ENCODE measurements at regions not wholly inside any gene's neighbourhood (a gene's known extent, or its start where the extent isn't known, plus 50 kb on each side); places are given as distances from the start of the nearest gene placed in this dataset.

DNA sequence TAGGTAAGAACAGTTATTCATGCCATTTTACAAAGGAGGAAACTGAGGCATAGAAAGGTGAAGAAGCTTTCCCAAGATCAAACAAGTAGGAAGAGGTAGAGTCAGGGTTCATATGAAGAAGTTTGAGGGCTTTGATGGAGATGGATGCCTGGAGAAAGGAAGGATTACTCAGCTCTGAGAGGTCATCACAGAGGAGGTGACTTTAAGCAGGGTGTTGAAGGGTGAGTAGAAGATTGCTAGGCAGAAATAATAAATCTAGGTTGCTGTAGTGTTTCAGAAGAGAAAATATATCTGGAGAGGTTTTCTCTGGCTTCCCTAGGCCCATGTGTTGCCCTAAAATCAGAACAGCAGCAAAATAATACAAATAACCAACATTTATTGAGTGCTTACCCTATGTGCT is 196.3 kb downstream of the PALM2AKAP2 start:
- no peaks in the 10 kb centered on the region for H3K9me3 ChIP-seq (ENCODE audit: insufficient read depth, low read length)
- DNase-seq (ENCODE audit: low read depth, low spot score), result no peak
- TF ChIP-seq ZNF274 (IDR thresholded peaks at IDR 0.05; ENCODE audit: low read depth, low read length) (no peak), SUZ12 (IDR thresholded peaks at IDR 0.05; ENCODE audit: extremely low read depth, insufficient read depth, insufficient read length) (no peak), YY1 (IDR thresholded peaks at IDR 0.05; ENCODE audit: insufficient read depth, insufficient read length) (no peak)
- H3K4me1 ChIP-seq (ENCODE audit: insufficient read depth, insufficient read length), result no peaks in the 10 kb centered on the region
- H3K9ac ChIP-seq (ENCODE audit: insufficient read length, low read depth), result no peak overlapping the region
- peaks cover 20% of the 10 kb centered on the region for H3K36me3 ChIP-seq (ENCODE audit: insufficient read depth, insufficient read length, low read length)
- H3K4me3 ChIP-seq (ENCODE audit: insufficient read length, low read depth), result no peak overlapping the region
- H3K27me3 ChIP-seq (ENCODE audit: insufficient read depth, insufficient read length), result no peaks in the 10 kb centered on the region

DNA sequence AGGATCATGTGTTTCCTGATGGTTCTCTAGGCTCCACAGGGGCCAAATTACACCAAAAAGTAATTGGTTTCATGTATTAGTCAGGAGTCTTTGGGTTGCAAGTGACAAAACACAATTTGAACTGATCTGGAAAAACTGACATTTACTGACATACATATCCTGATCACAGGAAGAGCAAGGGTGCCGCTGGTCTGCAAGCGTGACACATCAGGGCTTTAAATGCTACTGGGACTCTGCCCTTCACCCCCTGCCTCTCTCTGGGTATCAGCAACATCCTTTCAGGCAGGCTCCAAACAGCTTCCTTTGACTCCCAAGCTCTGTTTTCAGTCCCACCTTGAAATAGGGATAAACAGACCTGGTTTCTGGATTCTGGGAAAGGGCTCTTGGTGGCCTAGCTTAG is 197.5 kb downstream of the PALM2AKAP2 start:
- Histone ChIP-seq H3K4me3 (ENCODE audit: insufficient read length, low read depth) (no peak overlapping the region), H3K9ac (ENCODE audit: insufficient read length, low read depth) (no peak overlapping the region), H3K36me3 (ENCODE audit: insufficient read depth, insufficient read length, low read length) (peaks cover 13% of the 10 kb centered on the region), H3K9me3 (ENCODE audit: insufficient read depth, low read length) (no peaks in the 10 kb centered on the region), H3K27me3 (ENCODE audit: insufficient read depth, insufficient read length) (no peaks in the 10 kb centered on the region), H3K4me1 (ENCODE audit: insufficient read depth, insufficient read length) (no peaks in the 10 kb centered on the region)
- TF ChIP-seq YY1 (IDR thresholded peaks at IDR 0.05; ENCODE audit: insufficient read depth, insufficient read length) (no peak), SUZ12 (IDR thresholded peaks at IDR 0.05; ENCODE audit: extremely low read depth, insufficient read depth, insufficient read length) (no peak), ZNF274 (IDR thresholded peaks at IDR 0.05; ENCODE audit: low read depth, low read length) (no peak)
- no peak for DNase-seq (ENCODE audit: low read depth, low spot score)

DNA sequence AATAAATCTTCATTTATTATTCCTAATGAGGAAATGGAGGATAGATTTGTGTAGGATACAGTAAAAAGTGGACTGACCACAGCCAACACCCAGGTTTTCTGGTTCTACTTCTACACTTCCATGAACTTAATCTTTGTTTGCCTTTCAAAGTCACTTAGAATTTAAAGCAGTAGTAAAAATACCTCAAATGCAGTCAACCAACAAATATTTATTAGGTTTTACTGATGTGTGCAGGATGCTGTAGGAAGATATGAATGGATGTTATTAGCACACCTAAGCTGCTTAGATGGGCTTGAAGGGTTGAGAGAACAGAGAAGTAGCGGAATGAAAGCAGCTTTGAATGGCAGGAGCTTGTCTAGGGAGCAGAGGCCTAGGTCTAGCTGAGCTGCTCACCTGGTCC is 201.1 kb downstream of the PALM2AKAP2 start:
- Histone ChIP-seq H3K36me3 (ENCODE audit: insufficient read depth, insufficient read length, low read length) (no peaks in the 10 kb centered on the region), H3K4me1 (ENCODE audit: insufficient read depth, insufficient read length) (no peaks in the 10 kb centered on the region), H3K9ac (ENCODE audit: insufficient read length, low read depth) (no peak overlapping the region), H3K4me3 (ENCODE audit: insufficient read length, low read depth) (no peak overlapping the region), H3K27me3 (ENCODE audit: insufficient read depth, insufficient read length) (no peaks in the 10 kb centered on the region), H3K9me3 (ENCODE audit: insufficient read depth, low read length) (no peaks in the 10 kb centered on the region)
- DNase-seq (ENCODE audit: low read depth, low spot score), result no peak
- no peak for TF ChIP-seq YY1 (IDR thresholded peaks at IDR 0.05; ENCODE audit: insufficient read depth, insufficient read length)
- no peak for TF ChIP-seq SUZ12 (IDR thresholded peaks at IDR 0.05; ENCODE audit: extremely low read depth, insufficient read depth, insufficient read length)
- no peak for TF ChIP-seq ZNF274 (IDR thresholded peaks at IDR 0.05; ENCODE audit: low read depth, low read length)

- no peak overlapping the region for H3K9ac ChIP-seq (ENCODE audit: insufficient read length, low read depth)
- H3K9me3 ChIP-seq (ENCODE audit: insufficient read depth, low read length), result no peaks in the 10 kb centered on the region
- no peaks in the 10 kb centered on the region for H3K27me3 ChIP-seq (ENCODE audit: insufficient read depth, insufficient read length)
- TF ChIP-seq ZNF274 (IDR thresholded peaks at IDR 0.05; ENCODE audit: low read depth, low read length), result no peak
- no peak for TF ChIP-seq SUZ12 (IDR thresholded peaks at IDR 0.05; ENCODE audit: extremely low read depth, insufficient read depth, insufficient read length)
- TF ChIP-seq YY1 (IDR thresholded peaks at IDR 0.05; ENCODE audit: insufficient read depth, insufficient read length), result no peak
- peaks cover 5% of the 10 kb centered on the region for H3K36me3 ChIP-seq (ENCODE audit: insufficient read depth, insufficient read length, low read length)
- DNase-seq (ENCODE audit: low read depth, low spot score), result no peak
- H3K4me3 ChIP-seq (ENCODE audit: insufficient read length, low read depth), result no peak overlapping the region
- H3K4me1 ChIP-seq (ENCODE audit: insufficient read depth, insufficient read length), result no peaks in the 10 kb centered on the region
Observed at GRCh38 chr9:109986521-109986991, 206.6 kb downstream of the PALM2AKAP2 start.

DNA sequence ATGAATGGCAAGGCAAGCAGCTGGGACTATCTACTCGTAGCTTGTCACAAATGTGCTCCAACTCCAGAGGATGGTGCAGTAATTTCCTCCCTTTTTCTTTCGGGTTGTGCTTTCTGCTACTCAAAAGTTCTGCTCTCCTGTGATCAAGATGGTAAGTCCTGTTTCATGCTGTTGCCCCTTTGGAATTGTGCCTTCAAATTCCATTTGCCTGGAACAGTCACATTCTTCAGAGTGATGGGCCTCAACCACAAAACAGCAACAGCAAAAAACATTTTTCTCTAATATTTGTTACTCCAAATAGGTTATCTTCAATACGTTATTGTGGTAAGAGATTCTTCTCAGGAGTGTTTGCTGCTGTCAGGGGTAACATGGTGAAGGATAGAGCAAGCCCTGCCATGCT is 209.3 kb downstream of the PALM2AKAP2 start:
- no peaks in the 10 kb centered on the region for H3K4me1 ChIP-seq (ENCODE audit: insufficient read depth, insufficient read length)
- H3K9me3 ChIP-seq (ENCODE audit: insufficient read depth, low read length), result no peaks in the 10 kb centered on the region
- H3K27me3 ChIP-seq (ENCODE audit: insufficient read depth, insufficient read length), result no peaks in the 10 kb centered on the region
- no peak overlapping the region for H3K4me3 ChIP-seq (ENCODE audit: insufficient read length, low read depth)
- no peak overlapping the region for H3K9ac ChIP-seq (ENCODE audit: insufficient read length, low read depth)
- no peak for DNase-seq (ENCODE audit: low read depth, low spot score)
- TF ChIP-seq SUZ12 (IDR thresholded peaks at IDR 0.05; ENCODE audit: extremely low read depth, insufficient read depth, insufficient read length), result no peak
- peaks cover 12% of the 10 kb centered on the region for H3K36me3 ChIP-seq (ENCODE audit: insufficient read depth, insufficient read length, low read length)

GRCh38 chr9:109990541-109990940 is 210.5 kb downstream of the PALM2AKAP2 start:
- H3K9me3 ChIP-seq (ENCODE audit: insufficient read depth, low read length), result peaks cover 10% of the 10 kb centered on the region; the same call in 1 of the 2 replicates
- DNase-seq (ENCODE audit: low read depth, low spot score), result no peak
- no peak for TF ChIP-seq ZNF274 (IDR thresholded peaks at IDR 0.05; ENCODE audit: low read depth, low read length)
- no peak for TF ChIP-seq YY1 (IDR thresholded peaks at IDR 0.05; ENCODE audit: insufficient read depth, insufficient read length)
- TF ChIP-seq SUZ12 (IDR thresholded peaks at IDR 0.05; ENCODE audit: extremely low read depth, insufficient read depth, insufficient read length), result no peak
- peaks cover 16% of the 10 kb centered on the region for H3K36me3 ChIP-seq (ENCODE audit: insufficient read depth, insufficient read length, low read length)
- H3K27me3 ChIP-seq (ENCODE audit: insufficient read depth, insufficient read length), result no peaks in the 10 kb centered on the region
- H3K9ac ChIP-seq (ENCODE audit: insufficient read length, low read depth), result no peak overlapping the region
- H3K4me3 ChIP-seq (ENCODE audit: insufficient read length, low read depth), result no peak overlapping the region
- H3K4me1 ChIP-seq (ENCODE audit: insufficient read depth, insufficient read length), result no peaks in the 10 kb centered on the region

- Histone ChIP-seq H3K4me1 (ENCODE audit: insufficient read depth, insufficient read length) (no peaks in the 10 kb centered on the region), H3K9me3 (ENCODE audit: insufficient read depth, low read length) (peaks cover 15% of the 10 kb centered on the region; the same call in 1 of the 2 replicates), H3K4me3 (ENCODE audit: insufficient read length, low read depth) (no peak overlapping the region), H3K36me3 (ENCODE audit: insufficient read depth, insufficient read length, low read length) (peaks cover 20% of the 10 kb centered on the region), H3K27me3 (ENCODE audit: insufficient read depth, insufficient read length) (no peaks in the 10 kb centered on the region), H3K9ac (ENCODE audit: insufficient read length, low read depth) (no peak overlapping the region)
- TF ChIP-seq YY1 (IDR thresholded peaks at IDR 0.05; ENCODE audit: insufficient read depth, insufficient read length) (no peak), ZNF274 (IDR thresholded peaks at IDR 0.05; ENCODE audit: low read depth, low read length) (no peak)
- DNase-seq (ENCODE audit: low read depth, low spot score), result no peak
Observed at GRCh38 chr9:109992293-109992692, 212.3 kb downstream of the PALM2AKAP2 start.

Measured in NT2/D1 (cell line).